MM.1S (cell line): ENCODE measurements at regions not wholly inside any gene's neighbourhood (a gene's known extent, or its start where the extent isn't known, plus 50 kb on each side); places are given as distances from the start of the nearest gene placed in this dataset.

ENCODE experiments used
- CTCF ChIP-seq: fragments of 300-600 bp; sonication (generic); IDR thresholded peaks from 2 replicates; pipeline ENCODE4 v1.5.1; 2016; ENCODE audit warnings: antibody characterized with exemption, low read length, mixed read lengths
- EZH2 ChIP-seq: fragments of 300-600 bp; sonication (generic); optimal IDR thresholded peaks from 2 replicates; pipeline ENCODE3; 2017; ENCODE audit warnings: low read depth, mild to moderate bottlenecking, antibody characterized with exemption, low read length, mixed read lengths
- EZH2phosphoT487 ChIP-seq: fragments of 300-600 bp; sonication (generic); IDR thresholded peaks from 2 replicates; pipeline ENCODE4 v1.6.1; 2018; ENCODE audit warnings: antibody characterized with exemption, low read length

- TF ChIP-seq CTCF, result no peak
- no peak for TF ChIP-seq EZH2phosphoT487
- no peak for TF ChIP-seq EZH2
Measured at GRCh38 chr11:82673631-82674030, 60.0 kb downstream of the FAM181B start.
